CD4-positive, alpha-beta T cell treated with Interleukin-4 for 1 hour (primary cell): ENCODE measurements at regions not wholly inside any gene's neighbourhood (a gene's known extent, or its start where the extent isn't known, plus 50 kb on each side); places are given as distances from the start of the nearest gene placed in this dataset.
"Not testable (repeated sequence)": the region's sequence is repeated elsewhere in the genome, so short reads cannot be mapped to it uniquely, and the experiment has no call there.

Experiments used
- DNase-seq, 2 donors: peaks; one replicate each; pipeline ENCODE4 v3.0.0-alpha.2; 2020 to 2022

DNA sequence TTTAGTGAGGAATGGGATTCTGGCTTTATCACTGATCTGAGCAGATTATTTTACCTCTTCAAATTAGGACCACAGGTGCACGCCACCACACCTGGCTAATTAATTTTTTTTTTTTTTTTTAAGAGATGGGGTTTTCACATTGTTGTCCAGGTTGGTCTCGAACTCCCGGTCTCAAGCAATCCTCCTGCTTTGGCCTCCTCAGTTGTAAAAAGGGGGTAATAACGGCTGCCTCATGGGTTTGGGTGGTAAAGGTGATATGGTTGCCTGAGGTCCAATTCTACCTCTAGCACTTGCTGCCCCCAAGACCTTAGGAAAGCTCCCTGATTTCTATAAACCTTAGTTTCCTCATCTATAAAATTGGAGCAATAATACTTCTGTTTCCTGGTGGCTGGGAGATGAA is 130.7 kb upstream of the HS3ST2 start:
- DNase-seq: no peak

DNA sequence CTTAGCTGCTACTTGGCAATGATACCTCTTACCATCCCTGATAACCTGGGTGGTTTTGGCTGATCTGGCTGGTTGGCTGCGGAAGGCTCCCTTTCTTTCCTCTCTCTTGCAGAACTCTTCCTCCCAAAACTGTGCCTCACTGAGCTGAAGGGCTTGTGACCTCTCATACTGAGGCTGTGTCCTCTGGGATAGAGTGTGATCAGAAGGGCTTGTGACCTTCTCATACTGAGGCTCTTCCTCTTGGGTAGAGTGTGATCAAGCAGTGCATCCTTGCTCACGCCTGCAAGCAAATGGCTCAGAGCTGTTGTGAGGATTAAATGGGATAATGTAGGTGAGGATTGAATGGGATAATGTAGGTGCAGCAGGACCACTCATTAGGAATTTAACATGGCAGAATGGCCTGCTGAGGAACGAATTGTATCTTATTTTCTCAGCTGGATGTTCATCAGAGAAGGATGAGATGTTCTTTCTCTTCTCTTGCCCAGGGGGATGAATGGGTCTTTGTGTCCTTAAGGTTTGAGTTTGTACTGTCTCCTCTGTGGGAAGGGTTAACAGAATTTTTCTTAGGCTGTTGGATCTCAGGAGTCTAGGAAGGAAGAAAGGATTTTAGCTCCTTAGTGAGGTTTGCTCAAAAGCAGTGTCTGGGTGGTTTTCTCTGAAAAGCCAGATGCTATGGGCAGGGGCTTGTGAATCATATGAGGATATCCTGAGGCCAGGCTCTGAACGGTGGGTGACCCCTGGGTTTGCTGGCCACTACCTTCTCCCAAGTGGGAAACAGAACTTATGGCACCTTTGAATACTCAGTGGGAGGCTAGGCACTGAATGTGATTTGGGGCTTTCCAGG is 130.0 kb upstream of the HS3ST2 start:
- DNase-seq: no peak

DNA sequence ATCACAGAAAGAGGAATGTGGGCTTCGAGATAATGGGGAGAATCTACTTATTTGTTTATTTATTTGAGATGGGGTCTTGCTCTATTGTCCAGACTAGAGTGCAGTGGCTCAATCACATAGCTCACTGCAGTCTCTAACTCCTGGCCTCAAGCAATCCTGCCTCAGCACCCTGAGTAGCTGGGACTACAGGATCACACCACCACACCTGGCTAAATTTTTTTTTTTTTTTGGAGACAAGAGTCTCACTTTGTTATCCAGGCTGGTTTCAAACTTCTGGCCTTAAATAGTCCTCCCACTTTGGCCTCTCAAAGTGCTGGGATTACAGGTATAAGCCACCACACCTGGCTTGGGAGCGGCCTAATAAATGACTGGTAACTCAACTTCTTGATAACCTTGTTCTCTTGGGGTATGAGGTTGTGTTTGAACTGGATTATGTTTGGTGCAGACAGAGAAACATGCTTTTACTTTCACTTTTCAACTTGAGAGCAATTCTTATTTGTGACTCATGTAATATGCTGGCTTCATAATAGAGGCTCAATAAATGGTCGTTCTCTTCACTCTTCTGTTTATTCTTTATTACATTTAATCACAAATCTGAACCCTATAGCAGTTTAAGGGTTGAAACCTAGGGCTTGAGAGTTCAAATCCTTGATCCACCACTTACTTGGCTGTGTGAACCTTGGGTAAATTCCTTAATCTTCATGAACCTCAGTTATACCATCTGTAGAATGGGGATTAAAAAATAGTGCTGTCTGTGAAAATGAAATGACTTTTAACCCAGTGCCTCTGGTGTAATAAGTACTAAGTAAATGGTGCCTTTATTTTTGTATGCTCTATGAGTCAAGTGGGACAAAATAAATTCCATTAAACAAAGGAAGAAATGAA is 129.1 kb upstream of the HS3ST2 start:
- DNase-seq: no peak

- DNase-seq: no peak
Measured at GRCh38 chr16:22685459-22685830, 128.5 kb upstream of the HS3ST2 start.

DNA sequence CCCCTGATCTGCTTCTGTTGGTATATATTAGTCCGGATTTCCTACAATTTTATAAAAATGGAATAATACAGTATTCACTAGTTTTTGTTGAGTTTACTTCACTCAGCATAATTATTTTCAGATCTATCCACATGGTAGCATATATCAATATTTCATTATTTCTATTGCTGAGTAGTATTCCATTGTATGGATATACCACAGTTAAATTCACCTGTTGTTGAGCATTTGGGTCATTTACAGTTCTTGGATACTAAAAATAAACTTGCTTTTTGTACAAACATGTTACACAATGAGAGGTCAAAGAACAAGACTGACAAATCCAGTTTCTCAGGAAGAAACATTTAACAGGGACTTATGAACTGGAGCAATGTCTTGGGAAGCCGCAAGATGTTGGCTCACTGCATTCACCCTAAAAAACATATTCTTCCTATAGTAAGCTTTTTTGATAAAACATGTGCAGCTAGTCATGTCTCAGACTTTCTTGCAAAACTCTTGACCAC is 126.9 kb upstream of the HS3ST2 start:
- no peak for DNase-seq

- DNase-seq: no peak
Measured at GRCh38 chr16:22688463-22688862, 125.5 kb upstream of the HS3ST2 start.

GRCh38 chr16:22688930-22689329 is 125.0 kb upstream of the HS3ST2 start:
- DNase-seq: no peak

GRCh38 chr16:22691335-22691734 is 122.6 kb upstream of the HS3ST2 start:
- DNase-seq: no peak

DNA sequence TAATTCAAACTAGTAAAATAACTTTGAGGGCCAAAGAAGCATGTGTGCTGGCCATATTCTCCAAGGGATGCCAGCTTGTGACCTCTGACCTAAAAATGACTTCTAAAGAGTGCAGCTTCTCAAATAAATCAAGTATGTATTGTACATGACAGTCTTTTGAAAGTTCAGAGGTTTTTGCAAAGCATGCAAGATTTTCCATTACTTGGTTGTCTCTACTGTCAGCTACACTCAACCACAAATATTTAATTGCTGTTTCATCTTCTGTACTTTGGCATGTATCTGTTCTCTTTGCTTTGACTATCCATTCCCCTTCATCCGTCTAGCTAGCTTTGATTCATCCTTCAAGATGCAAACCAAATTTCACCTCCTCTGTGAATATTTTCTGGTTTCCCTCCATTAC is 121.9 kb upstream of the HS3ST2 start:
- no peak for DNase-seq

DNA sequence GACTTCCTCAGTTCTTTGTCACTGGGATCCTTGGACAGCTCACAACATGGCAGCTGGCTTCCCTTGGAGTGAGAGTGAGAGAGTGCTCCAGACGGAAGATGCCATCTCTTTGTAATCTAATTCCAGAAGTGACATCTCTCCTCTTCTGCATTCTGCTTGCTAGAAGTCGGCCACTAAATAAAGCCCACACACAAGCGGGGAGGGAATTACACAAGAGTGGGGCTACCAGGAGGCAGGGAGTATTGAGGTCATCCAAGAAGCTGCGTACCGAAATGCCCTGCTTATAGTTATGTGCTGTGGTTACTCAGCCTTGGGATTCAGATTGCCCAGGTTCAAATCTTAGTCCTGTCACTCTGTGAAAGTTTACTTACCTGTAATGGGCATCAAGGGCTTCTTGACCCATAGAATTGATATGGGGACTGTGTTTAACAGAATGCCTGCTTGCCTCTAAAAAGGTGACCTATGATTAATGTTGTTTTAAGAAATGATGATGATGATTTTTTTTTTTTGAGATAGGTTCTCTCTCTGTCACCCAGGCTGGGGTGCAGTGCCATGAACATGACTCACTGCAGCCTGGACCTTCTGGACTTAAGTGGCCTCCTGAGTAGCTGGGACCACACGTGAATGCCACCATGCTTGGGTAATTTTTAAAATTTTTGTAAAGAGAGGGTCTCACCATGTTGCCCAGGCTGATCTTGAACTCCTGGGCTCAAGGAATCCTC is 120.9 kb upstream of the HS3ST2 start:
- DNase-seq: no peak

- DNase-seq: no peak
Measured at GRCh38 chr16:22693638-22694340, 120.2 kb upstream of the HS3ST2 start.

- DNase-seq: no peak
Measured at GRCh38 chr16:22694887-22695382, 119.0 kb upstream of the HS3ST2 start.

DNA sequence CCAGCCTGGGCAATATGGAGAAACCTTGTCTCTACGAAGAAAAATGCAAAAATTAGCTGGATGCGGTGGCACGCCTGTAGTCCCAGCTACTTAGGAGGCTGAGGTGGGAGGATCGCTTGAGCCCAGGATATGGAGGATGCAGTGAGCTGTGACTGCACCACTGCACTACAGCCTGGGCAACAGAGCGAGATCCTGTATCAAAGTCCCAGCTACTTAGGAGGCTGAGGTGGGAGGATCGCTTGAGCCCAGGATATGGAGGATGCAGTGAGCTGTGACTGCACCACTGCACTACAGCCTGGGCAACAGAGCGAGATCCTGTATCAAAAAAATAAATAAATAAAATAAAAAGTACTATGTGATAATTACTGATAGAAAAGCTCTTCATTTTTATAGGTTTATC is 118.2 kb upstream of the HS3ST2 start:
- not testable (repeated sequence) for DNase-seq

DNA sequence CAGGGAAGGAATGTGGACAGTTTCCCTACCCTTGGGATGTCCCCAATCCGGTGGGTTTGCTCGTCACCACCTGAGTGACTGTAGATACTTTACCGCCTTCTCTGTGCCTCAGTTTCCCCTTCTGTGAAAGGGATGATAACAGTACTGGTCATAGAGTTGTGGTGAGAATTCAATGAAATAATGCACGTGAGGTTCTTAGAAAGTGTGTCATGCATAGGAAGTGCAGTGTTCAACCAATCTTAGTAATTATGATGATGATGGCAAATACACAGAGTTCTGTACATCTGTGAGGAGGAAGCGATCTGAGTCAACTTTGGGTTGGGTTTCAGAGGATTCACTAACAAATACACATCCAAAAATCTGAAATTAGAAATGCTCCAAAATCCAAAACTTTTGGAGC is 114.6 kb upstream of the HS3ST2 start:
- no peak for DNase-seq

- DNase-seq: no peak
Measured at GRCh38 chr16:22705799-22706198, 108.2 kb upstream of the HS3ST2 start.

DNA sequence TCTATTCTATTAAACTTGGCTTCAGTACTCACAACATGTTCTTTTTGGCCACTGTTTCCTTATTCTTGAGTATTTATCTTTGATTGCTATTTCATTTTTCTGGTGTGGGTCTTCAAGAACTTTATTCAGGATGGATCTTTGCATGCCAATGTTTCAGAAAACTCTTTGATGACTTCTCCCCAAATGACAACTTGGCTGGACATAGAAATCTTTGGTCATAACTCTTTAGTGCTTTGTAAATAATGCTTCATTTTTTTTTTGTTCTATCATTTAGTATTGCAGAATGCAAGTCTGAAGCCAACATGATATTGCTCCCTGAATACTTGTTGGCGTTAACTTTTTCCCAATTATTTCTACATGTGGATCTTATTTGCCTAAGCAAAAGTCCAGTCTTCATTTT is 103.6 kb upstream of the HS3ST2 start:
- no peak for DNase-seq

- no peak for DNase-seq
Measured at GRCh38 chr16:22711847-22712246, 102.1 kb upstream of the HS3ST2 start.

GRCh38 chr16:22712471-22712870 is 101.5 kb upstream of the HS3ST2 start:
- no peak for DNase-seq

DNA sequence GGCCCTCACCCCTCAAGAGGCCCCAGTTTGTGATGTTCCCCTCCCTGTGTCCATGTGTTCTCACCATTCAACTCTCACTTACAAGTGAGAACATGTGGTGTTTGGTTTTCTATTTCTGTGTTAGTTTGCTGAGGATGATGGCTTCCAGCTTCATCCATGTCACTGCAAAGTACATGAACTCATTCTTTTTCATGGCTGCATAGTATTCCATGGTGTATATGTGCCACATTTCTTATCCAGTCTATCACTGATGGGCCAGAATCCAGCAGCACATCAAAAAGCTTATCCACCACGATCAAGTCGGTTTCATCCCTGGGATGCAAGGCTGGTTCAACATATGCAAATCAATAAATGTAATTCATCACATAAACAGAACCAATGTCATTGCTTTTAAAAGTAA is 95.4 kb upstream of the HS3ST2 start:
- not testable (repeated sequence) for DNase-seq

DNA sequence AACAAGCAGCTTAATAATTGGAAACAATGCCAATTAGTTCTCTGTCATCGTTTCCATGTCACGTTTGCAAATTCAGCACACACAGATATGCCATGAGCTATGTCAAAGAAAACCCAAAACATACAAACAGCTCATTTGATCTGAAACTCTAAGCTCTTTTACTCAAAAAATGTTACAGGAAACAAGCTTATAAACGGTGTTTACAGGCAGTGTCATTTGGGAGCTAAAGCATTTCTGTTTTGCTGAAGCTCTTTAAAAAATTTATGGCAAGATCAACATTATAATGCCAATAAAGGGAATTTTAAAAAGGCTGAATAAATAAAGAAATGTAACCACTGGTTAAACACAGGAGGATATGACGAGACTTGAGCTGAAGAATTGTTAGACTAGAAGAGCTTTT is 94.0 kb upstream of the HS3ST2 start:
- no peak for DNase-seq

DNA sequence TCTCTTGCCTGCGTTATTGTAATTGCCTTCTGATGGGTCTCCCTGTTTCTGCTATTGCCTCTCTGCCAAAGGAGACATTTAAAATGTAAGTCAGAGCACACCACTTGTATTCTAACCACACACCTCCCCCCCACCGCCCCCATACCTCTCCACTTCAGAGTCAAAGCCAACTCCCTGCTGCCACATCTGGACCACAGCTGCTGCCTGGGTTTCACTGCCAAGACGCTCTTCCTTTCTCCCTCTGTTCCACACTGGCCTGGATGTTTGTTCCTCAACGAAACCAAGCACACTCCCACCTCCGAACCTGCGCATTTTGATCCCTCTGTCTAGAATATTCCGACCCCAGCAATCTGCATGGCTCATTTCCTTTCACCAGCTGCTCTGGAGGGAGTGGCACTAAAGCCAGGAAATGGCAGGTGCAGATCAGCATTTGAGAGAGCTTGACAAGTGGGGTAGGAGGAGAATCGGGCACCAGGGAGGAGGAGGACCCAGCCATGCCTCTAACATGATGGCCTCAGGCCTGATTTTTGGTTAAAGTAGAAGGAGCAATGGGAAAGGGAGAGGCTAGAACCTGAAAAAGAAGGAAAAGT is 92.4 kb upstream of the HS3ST2 start:
- no peak for DNase-seq
